Testis (tissue), 2 donors: ENCODE measurements at regions not wholly inside any gene's neighbourhood (a gene's known extent, or its start where the extent isn't known, plus 50 kb on each side); places are given as distances from the start of the nearest gene placed in this dataset.

Experiments used
- CTCF ChIP-seq, 3 experiments: fragments of 450-650 bp in 2 of 3; fragments of 200-600 bp in 1 of 3; sonication (generic) in 1 of 3; IDR thresholded peaks; one replicate each; pipeline ENCODE4 v1.5.1; 2016 to 2019; ENCODE audit warnings: antibody characterized with exemption in 3 of 3, mild to moderate bottlenecking in 2 of 3, moderate library complexity in 1 of 3
- POLR2A ChIP-seq: fragments of 450-650 bp; IDR thresholded peaks from one replicate; pipeline ENCODE4 v1.6.1; 2017; ENCODE audit warnings: antibody characterized with exemption, mild to moderate bottlenecking, moderate library complexity

DNA sequence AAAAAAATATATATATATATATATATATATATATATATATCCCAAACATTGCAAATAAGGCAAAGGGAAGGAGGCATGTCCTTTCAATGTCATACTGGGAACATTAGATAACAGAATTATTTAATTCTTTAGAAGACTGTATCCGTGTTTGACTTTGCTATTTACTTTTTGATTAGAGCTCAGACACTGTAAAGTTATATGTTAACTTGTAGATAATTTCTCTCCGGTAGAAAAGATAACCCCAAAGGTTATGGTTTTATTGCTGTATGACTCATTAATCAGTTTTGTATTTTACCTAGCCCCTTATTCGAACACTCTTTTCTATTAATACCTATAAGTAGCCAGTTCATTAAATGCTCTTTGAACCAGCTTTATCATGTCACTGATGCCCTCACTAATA, 150.6 kb upstream of the DUSP21 start:
- TF ChIP-seq CTCF (IDR thresholded peaks at IDR 0.05) = no peak
- TF ChIP-seq POLR2A = no peak
